MM.1S (cell line): ENCODE measurements at regions not wholly inside any gene's neighbourhood (a gene's known extent, or its start where the extent isn't known, plus 50 kb on each side); places are given as distances from the start of the nearest gene placed in this dataset.

Source experiments
- DNase-seq: peaks from one replicate; pipeline ENCODE4 v3.0.0-alpha.2; 2015
- H2AFZ ChIP-seq: fragments of 300-600 bp; sonication (generic); 2 replicates; pipeline ENCODE4 v1.6.0; 2016; ENCODE audit warnings: antibody characterized with exemption, low read length
- H3F3A ChIP-seq: fragments of 300-600 bp; sonication (generic); 2 replicates; pipeline ENCODE4 v1.6.1; 2016; ENCODE audit warnings: mild to moderate bottlenecking, antibody characterized with exemption, low read length, moderate library complexity, mixed read lengths; ENCODE audit not compliant: insufficient read depth
- H3K27ac ChIP-seq: fragments of 300-600 bp; sonication (generic); 2 replicates; pipeline ENCODE4 v1.5.1; 2016; ENCODE audit warnings: mild to moderate bottlenecking, low read length
- H3K27me3 ChIP-seq: fragments of 300-600 bp; sonication (generic); replicated peaks from 2 replicates; pipeline ENCODE4 v1.6.0; 2016; ENCODE audit warnings: low read length; ENCODE audit not compliant: insufficient read depth
- H3K36me3 ChIP-seq: fragments of 300-600 bp; sonication (generic); replicated peaks from 2 replicates; pipeline ENCODE4 v1.6.1; 2016; ENCODE audit warnings: mild to moderate bottlenecking, low read length, mixed read lengths; ENCODE audit not compliant: insufficient read depth
- H3K4me1 ChIP-seq: fragments of 300-600 bp; sonication (generic); 2 replicates; pipeline ENCODE4 v1.6.1; 2016; ENCODE audit warnings: low read length, mixed read lengths
- H3K4me2 ChIP-seq: fragments of 300-600 bp; sonication (generic); 2 replicates; pipeline ENCODE4 v1.6.0; 2016; ENCODE audit warnings: low read depth, low read length
- H3K4me3 ChIP-seq: fragments of 300-600 bp; sonication (generic); 2 replicates; pipeline ENCODE4 v1.5.1; 2016; ENCODE audit warnings: low read length, mixed read lengths
- H3K79me2 ChIP-seq: fragments of 300-600 bp; sonication (generic); 2 replicates; pipeline ENCODE4 v1.6.1; 2016; ENCODE audit warnings: mixed run types, low read length, mixed read lengths
- H3K9ac ChIP-seq: fragments of 300-600 bp; sonication (generic); 2 replicates; pipeline ENCODE4 v1.6.1; 2016; ENCODE audit warnings: low read length, mixed read lengths
- H3K9me2 ChIP-seq: fragments of 300-600 bp; sonication (generic); replicated peaks from 2 replicates; pipeline ENCODE4 v1.6.1; 2016; ENCODE audit warnings: mild to moderate bottlenecking, low read length, mixed read lengths; ENCODE audit not compliant: insufficient read depth
- H3K9me3 ChIP-seq: fragments of 300-600 bp; sonication (generic); replicated peaks from 2 replicates; pipeline ENCODE4 v1.6.1; 2016; ENCODE audit warnings: mild to moderate bottlenecking, low read length, mixed read lengths; ENCODE audit not compliant: insufficient read depth
- H4K20me1 ChIP-seq: fragments of 300-600 bp; sonication (generic); 2 replicates; pipeline ENCODE4 v1.6.1; 2016; ENCODE audit warnings: mild to moderate bottlenecking, low read length, moderate library complexity, mixed read lengths; ENCODE audit not compliant: insufficient read depth
- CTCF ChIP-seq: fragments of 300-600 bp; sonication (generic); IDR thresholded peaks from 2 replicates; pipeline ENCODE4 v1.5.1; 2016; ENCODE audit warnings: antibody characterized with exemption, low read length, mixed read lengths
- EZH2 ChIP-seq: fragments of 300-600 bp; sonication (generic); optimal IDR thresholded peaks from 2 replicates; pipeline ENCODE3; 2017; ENCODE audit warnings: low read depth, mild to moderate bottlenecking, antibody characterized with exemption, low read length, mixed read lengths
- EZH2phosphoT487 ChIP-seq: fragments of 300-600 bp; sonication (generic); IDR thresholded peaks from 2 replicates; pipeline ENCODE4 v1.6.1; 2018; ENCODE audit warnings: antibody characterized with exemption, low read length

- no peak overlapping the region for H2AFZ ChIP-seq
- no peaks in the 10 kb centered on the region for H3K27me3 ChIP-seq
- H3K9me2 ChIP-seq, result no peaks in the 10 kb centered on the region
- no peaks in the 10 kb centered on the region for H3K4me1 ChIP-seq
- no peaks in the 10 kb centered on the region for H3K9me3 ChIP-seq
- no peak for DNase-seq
- H3K4me3 ChIP-seq, result no peak overlapping the region
- no peaks in the 10 kb centered on the region for H3F3A ChIP-seq
- no peaks in the 10 kb centered on the region for H3K79me2 ChIP-seq
- H3K9ac ChIP-seq, result no peak overlapping the region
- H4K20me1 ChIP-seq, result no peaks in the 10 kb centered on the region
- H3K4me2 ChIP-seq, result no peak overlapping the region
- H3K27ac ChIP-seq, result no peak overlapping the region
- H3K36me3 ChIP-seq, result no peaks in the 10 kb centered on the region
- no peak for TF ChIP-seq CTCF
- TF ChIP-seq EZH2phosphoT487, result no peak
- TF ChIP-seq EZH2, result no peak
These were observed 1088.1 kb downstream of the TSN start for GRCh38 chr2:122843503-122843902.

- Histone ChIP-seq H3K9me2 (no peaks in the 10 kb centered on the region), H3K79me2 (no peaks in the 10 kb centered on the region), H2AFZ (no peak overlapping the region), H3K9ac (no peak overlapping the region), H3F3A (no peaks in the 10 kb centered on the region), H3K4me3 (no peak overlapping the region), H3K27ac (no peak overlapping the region), H3K27me3 (no peaks in the 10 kb centered on the region), H3K4me2 (no peak overlapping the region), H3K4me1 (no peaks in the 10 kb centered on the region), H3K36me3 (no peaks in the 10 kb centered on the region), H4K20me1 (no peaks in the 10 kb centered on the region), H3K9me3 (no peaks in the 10 kb centered on the region)
- DNase-seq, result no peak
- no peak for TF ChIP-seq EZH2
- no peak for TF ChIP-seq CTCF
- no peak for TF ChIP-seq EZH2phosphoT487
These were observed 1095.7 kb downstream of the TSN start for GRCh38 chr2:122851161-122851560.

- Histone ChIP-seq H3F3A (no peaks in the 10 kb centered on the region), H3K36me3 (no peaks in the 10 kb centered on the region), H3K9me2 (no peaks in the 10 kb centered on the region), H3K4me3 (no peak overlapping the region), H3K79me2 (no peaks in the 10 kb centered on the region), H4K20me1 (no peaks in the 10 kb centered on the region), H3K9me3 (no peaks in the 10 kb centered on the region), H2AFZ (no peak overlapping the region), H3K4me1 (no peaks in the 10 kb centered on the region), H3K9ac (no peak overlapping the region), H3K27ac (no peak overlapping the region), H3K4me2 (no peak overlapping the region), H3K27me3 (no peaks in the 10 kb centered on the region)
- no peak for DNase-seq
- TF ChIP-seq CTCF, result no peak
- TF ChIP-seq EZH2phosphoT487, result no peak
- no peak for TF ChIP-seq EZH2
These were observed 1096.6 kb downstream of the TSN start for GRCh38 chr2:122851972-122852531.
